ENCODE measurements at regions not wholly inside any gene's neighbourhood (a gene's known extent, or its start where the extent isn't known, plus 50 kb on each side); places are given as distances from the start of the nearest gene placed in this dataset.

DNA sequence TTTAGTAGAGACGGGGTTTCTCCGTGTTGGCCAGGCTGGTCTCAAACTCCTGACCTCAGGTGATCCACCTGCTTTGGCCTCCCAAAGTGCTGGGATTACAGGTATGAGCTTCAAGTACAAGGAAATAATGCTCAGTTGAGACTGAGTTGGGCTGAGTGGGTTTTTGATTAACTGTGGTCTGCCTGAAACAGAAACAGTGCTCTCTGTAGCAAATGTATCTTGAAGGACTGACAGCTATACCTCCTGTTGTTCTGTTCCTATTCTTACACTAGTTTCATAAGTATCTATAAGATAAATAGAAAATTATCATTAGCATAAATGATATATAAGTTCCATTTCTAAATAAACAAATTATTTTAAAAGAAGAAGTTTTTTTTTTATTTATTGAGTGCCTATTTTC lies 142.8 kb upstream of the PTPRK start:
- Mint-ChIP-seq H3K4me1 (no peaks in the 10 kb centered on the region), H3K27me3 (no peaks in the 10 kb centered on the region), H3K27ac (no peak overlapping the region), H3K9me3 (no peaks in the 10 kb centered on the region), H3K4me3 (no peak overlapping the region), H3K36me3 (ENCODE audit: low read depth) (no peaks in the 10 kb centered on the region)
- ATAC-seq (ENCODE audit: low read depth) = no peak
- ChIA-PET POLR2A (no interaction called here), CTCF (no interaction called here)
- intact Hi-C loops (cut with micrococcal nuclease) = no loop called here
- TF ChIP-seq CTCF (IDR thresholded peaks at IDR 0.05) = no peak
- DNase-seq = no peak

DNA sequence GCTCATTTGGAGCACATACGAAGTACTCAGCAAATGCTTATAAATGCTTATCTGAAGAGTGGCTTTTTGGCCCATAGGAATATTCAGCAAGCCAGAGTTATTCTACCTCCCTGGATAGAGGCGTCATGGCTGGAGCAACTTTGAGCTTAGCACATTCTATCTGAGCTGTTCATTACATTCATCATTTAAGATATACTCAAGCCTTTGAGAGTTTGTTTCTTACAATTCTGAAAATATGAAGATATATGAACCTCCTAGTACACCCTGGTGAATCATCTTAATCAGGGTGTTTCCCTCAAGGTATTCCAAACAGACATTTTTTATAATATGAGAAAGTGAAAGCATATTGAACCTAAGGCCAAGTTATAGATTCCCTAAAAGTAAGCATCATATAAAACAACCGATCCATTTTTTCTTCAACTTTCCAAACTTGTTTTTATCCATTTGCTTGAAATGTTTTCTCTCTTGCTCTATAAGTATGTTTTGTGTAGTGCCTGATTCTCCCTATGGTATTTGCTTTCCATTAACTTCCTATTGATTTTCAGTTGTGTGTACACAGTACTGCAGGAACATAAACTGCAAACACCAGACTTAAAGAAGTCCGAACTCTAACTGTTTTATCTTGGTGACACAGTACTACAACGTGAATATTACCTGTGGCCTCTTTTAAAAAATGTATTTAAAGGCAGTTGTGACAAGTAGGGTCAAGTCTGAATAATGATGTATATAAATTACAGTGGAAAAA lies 139.7 kb upstream of the PTPRK start:
- ATAC-seq (ENCODE audit: low read depth) = no peak
- Mint-ChIP-seq H3K4me3 (no peak overlapping the region), H3K9me3 (no peaks in the 10 kb centered on the region), H3K27ac (no peak overlapping the region), H3K36me3 (ENCODE audit: low read depth) (no peaks in the 10 kb centered on the region), H3K27me3 (no peaks in the 10 kb centered on the region), H3K4me1 (no peaks in the 10 kb centered on the region)
- ChIA-PET CTCF (no interaction called here), POLR2A (no interaction called here)
- intact Hi-C loops (cut with micrococcal nuclease) = no loop called here
- DNase-seq = no peak
- no peak for TF ChIP-seq CTCF (IDR thresholded peaks at IDR 0.05)

DNA sequence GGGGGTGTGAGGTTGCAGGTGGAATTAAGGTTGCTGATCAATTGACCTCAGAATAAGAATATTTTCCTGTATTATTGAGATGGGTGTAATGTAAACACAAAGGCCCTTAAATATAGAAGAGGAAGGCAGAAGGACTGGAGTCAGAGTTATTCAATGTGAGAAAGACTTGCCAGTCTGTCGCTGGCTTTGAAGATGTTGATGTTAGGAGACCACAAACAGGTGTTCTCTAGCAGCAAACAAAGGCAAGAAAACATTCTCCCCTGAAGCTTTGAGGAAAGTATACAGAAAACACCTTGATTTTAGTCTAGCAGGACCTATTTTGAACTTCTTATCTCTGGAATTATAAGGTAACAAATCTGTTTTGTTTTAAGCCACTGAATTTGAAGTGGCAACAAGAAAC lies 138.9 kb upstream of the PTPRK start:
- Mint-ChIP-seq H3K4me1 (no peaks in the 10 kb centered on the region), H3K9me3 (no peaks in the 10 kb centered on the region), H3K27ac (no peak overlapping the region), H3K36me3 (ENCODE audit: low read depth) (no peaks in the 10 kb centered on the region), H3K27me3 (no peaks in the 10 kb centered on the region), H3K4me3 (no peak overlapping the region)
- TF ChIP-seq CTCF (IDR thresholded peaks at IDR 0.05) = no peak
- CTCF ChIA-PET = no interaction called here
- no peak for ATAC-seq (ENCODE audit: low read depth)
- DNase-seq = no peak
- intact Hi-C loops (cut with micrococcal nuclease) = no loop called here
- POLR2A ChIA-PET = no interaction called here

DNA sequence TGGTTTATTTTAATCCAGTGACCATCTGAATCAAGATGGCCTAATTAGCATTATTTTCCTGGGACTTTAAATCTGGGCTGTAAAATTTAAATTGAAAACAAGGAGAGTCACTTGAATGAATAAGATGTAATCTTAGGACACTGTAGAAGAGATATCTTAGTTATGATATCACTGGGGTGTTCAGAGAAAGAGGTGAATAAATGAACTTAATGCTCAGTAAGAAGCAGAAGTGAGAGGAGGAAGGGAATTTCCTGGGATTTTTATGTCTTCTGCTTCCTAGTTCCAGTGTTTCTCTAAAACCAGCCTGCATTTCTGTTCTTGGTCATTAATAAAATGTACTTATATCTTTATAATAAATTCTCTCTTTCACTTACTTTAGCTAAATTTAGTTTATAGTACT lies 136.8 kb upstream of the PTPRK start:
- Mint-ChIP-seq H3K27ac (no peak overlapping the region), H3K36me3 (ENCODE audit: low read depth) (no peaks in the 10 kb centered on the region), H3K9me3 (no peaks in the 10 kb centered on the region), H3K4me3 (no peak overlapping the region), H3K4me1 (no peaks in the 10 kb centered on the region), H3K27me3 (no peaks in the 10 kb centered on the region)
- no peak for TF ChIP-seq CTCF (IDR thresholded peaks at IDR 0.05)
- intact Hi-C loops (cut with micrococcal nuclease) = no loop called here
- ChIA-PET CTCF (no interaction called here), POLR2A (no interaction called here)
- DNase-seq (no peak), ATAC-seq (ENCODE audit: low read depth) (no peak)

DNA sequence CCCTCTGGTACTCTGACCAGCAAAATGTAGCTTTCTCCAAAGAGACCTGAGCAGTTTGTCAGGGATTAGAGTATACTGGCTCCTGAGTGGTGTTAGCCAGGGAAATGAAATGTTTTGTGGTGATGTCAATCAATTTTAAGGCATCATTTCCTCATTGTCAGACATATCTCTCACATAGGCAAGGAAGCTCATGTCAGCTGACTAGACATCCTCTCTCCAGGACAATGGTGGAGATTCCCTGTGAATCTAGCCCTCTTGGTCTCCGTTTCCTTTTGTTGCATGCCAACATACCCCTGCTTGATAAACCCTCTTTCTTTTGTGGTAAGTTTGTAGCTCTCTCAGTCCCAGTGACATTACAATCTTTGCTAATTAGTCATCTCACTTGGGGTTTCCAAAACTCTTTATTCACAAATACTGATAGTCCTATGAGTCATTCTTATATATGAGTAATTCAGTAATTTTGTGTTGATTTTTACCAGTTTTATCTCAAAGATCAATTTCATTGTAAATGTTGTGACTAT lies 135.6 kb upstream of the PTPRK start:
- Mint-ChIP-seq H3K4me3 (no peak overlapping the region), H3K27me3 (no peaks in the 10 kb centered on the region), H3K36me3 (ENCODE audit: low read depth) (no peaks in the 10 kb centered on the region), H3K27ac (no peak overlapping the region), H3K4me1 (no peaks in the 10 kb centered on the region), H3K9me3 (no peaks in the 10 kb centered on the region)
- DNase-seq (no peak), ATAC-seq (ENCODE audit: low read depth) (no peak)
- TF ChIP-seq CTCF (IDR thresholded peaks at IDR 0.05) = no peak
- ChIA-PET CTCF (no interaction called here), POLR2A (no interaction called here)
- intact Hi-C loops (cut with micrococcal nuclease) = no loop called here
